H1 (cell line): ENCODE measurements at regions not wholly inside any gene's neighbourhood (a gene's known extent, or its start where the extent isn't known, plus 50 kb on each side); places are given as distances from the start of the nearest gene placed in this dataset.

Experiments used
- CTCF ChIA-PET: fragments of 300-600 bp; sonication (Branson Sonifier 250); formaldehyde crosslinking; loops from one replicate; lab custom pipeline; 2021; ENCODE audit not compliant: partially characterized antibody; lab: Charles Lee
- POLR2A ChIA-PET: fragments of 300-600 bp; sonication (Branson Sonifier 250); formaldehyde crosslinking; loops from one replicate; lab custom pipeline; 2021; ENCODE audit warnings: inconsistent platforms; ENCODE audit not compliant: partially characterized antibody; lab: Charles Lee
- DNase-seq, 2 experiments: peaks; one replicate each; pipeline versions ENCODE4 v3.0.0 to v3.0.0-alpha.2; 2010 to 2022; ENCODE audit warnings: low spot score in 2 of 2, low read depth in 1 of 2, mixed read lengths in 1 of 2
- FAIRE-seq: peaks from 2 replicates; lab custom pipeline; 2011; peaks lifted over from hg19 to GRCh38; lab: Jason Lieb, UNC
- H2AFZ ChIP-seq: 2 replicates; pipeline ENCODE4 v1.8.1; 2012; ENCODE audit warnings: low read length, inconsistent platforms
- H2AK5ac ChIP-seq: 2 replicates; pipeline ENCODE4 v1.6.1; 2013; ENCODE audit warnings: low read depth, low read length
- H2BK120ac ChIP-seq: replicated peaks from 2 replicates; pipeline ENCODE3; 2013; ENCODE audit warnings: low read depth, low read length, inconsistent platforms
- H2BK12ac ChIP-seq: 2 replicates; pipeline ENCODE4 v1.6.1; 2013; ENCODE audit warnings: low read depth, low read length
- H2BK15ac ChIP-seq: 2 replicates; pipeline ENCODE4 v1.6.1; 2013; ENCODE audit warnings: low read length
- H2BK20ac ChIP-seq: 2 replicates; pipeline ENCODE4 v1.6.1; 2013; ENCODE audit warnings: low read length
- H2BK5ac ChIP-seq: 2 replicates; pipeline ENCODE4 v1.6.1; 2013; ENCODE audit warnings: low read depth, low read length
- H3K14ac ChIP-seq: 2 replicates; pipeline ENCODE4 v1.6.1; 2013; ENCODE audit warnings: inconsistent platforms; ENCODE audit not compliant: insufficient read length
- H3K18ac ChIP-seq: 2 replicates; pipeline ENCODE4 v1.6.1; 2013; ENCODE audit warnings: low read length; ENCODE audit errors: extremely low read depth
- H3K23ac ChIP-seq: 2 replicates; pipeline ENCODE4 v1.6.1; 2013; ENCODE audit warnings: inconsistent platforms; ENCODE audit not compliant: insufficient read length
- H3K23me2 ChIP-seq: 2 replicates; pipeline ENCODE4 v1.6.1; 2013; ENCODE audit warnings: low read depth, low read length
- H3K27ac ChIP-seq: 2 replicates; pipeline ENCODE4 v1.6.1; 2011; ENCODE audit warnings: low read depth, low read length, inconsistent platforms
- H3K27me3 ChIP-seq, 4 experiments: replicated peaks in 1 of 4; 1 replicate in 1 of 4; 2 replicates in 3 of 4; pipeline versions ENCODE4 v1.6.1 to v1.8.1; 2011 to 2013; ENCODE audit warnings: low read length in 3 of 4, mild to moderate bottlenecking in 3 of 4, inconsistent platforms in 2 of 4, mixed read lengths in 2 of 4, moderate library complexity in 1 of 4; ENCODE audit not compliant: control insufficient read depth in 3 of 4, insufficient read depth in 3 of 4; ENCODE audit errors: extremely low read depth in 1 of 4
- H3K36me3 ChIP-seq, 4 experiments: 2 replicates each; pipeline versions ENCODE4 v1.6.1 to v1.8.1; 2011 to 2013; ENCODE audit warnings: mild to moderate bottlenecking in 4 of 4, low read length in 3 of 4, moderate library complexity in 2 of 4, control low read depth in 1 of 4, inconsistent platforms in 1 of 4; ENCODE audit not compliant: insufficient read depth in 4 of 4, control insufficient read depth in 2 of 4
- H3K4ac ChIP-seq: replicated peaks from 2 replicates; pipeline ENCODE3; 2013; ENCODE audit warnings: low read length, low read depth, mixed read lengths, inconsistent platforms; ENCODE audit not compliant: insufficient read length
- H3K4me1 ChIP-seq, 4 experiments: replicated peaks in 1 of 4; 1 replicate in 1 of 4; 2 replicates in 3 of 4; pipeline versions ENCODE4 v1.6.1 to v1.8.1; 2011 to 2013; ENCODE audit warnings: low read length in 3 of 4, inconsistent platforms in 2 of 4, mixed read lengths in 1 of 4; ENCODE audit not compliant: insufficient read depth in 4 of 4, control insufficient read depth in 3 of 4
- H3K4me2 ChIP-seq, 2 experiments: 2 replicates each; pipeline versions ENCODE4 v1.6.1 to v1.8.1; 2011 to 2013; ENCODE audit warnings: low read depth in 2 of 2, low read length in 2 of 2, control low read depth in 1 of 2, inconsistent platforms in 1 of 2, mild to moderate bottlenecking in 1 of 2; ENCODE audit not compliant: insufficient read depth in 1 of 2
- H3K4me3 ChIP-seq, 4 experiments: fragments of 200-600, 300-600 bp in 1 of 4; sonication (generic), shearing (Covaris generic), sonication (Bioruptor Twin) in 1 of 4; 2 replicates each; pipeline versions ENCODE4 v1.5.1 to v1.8.1; 2011 to 2016; ENCODE audit warnings: low read length in 4 of 4, low read depth in 3 of 4, control low read depth in 2 of 4, inconsistent platforms in 2 of 4, mild to moderate bottlenecking in 2 of 4, mixed read lengths in 1 of 4, moderate library complexity in 1 of 4; ENCODE audit not compliant: insufficient read depth in 2 of 4; ENCODE audit errors: extremely low read depth in 1 of 4
- H3K56ac ChIP-seq: replicated peaks from 2 replicates; pipeline ENCODE3; 2013; ENCODE audit warnings: low read depth, mild to moderate bottlenecking, mixed read lengths, low read length, inconsistent platforms; ENCODE audit not compliant: insufficient read length
- H3K79me1 ChIP-seq: 2 replicates; pipeline ENCODE4 v1.6.1; 2013; ENCODE audit warnings: low read depth, low read length, control low read depth
- H3K79me2 ChIP-seq, 2 experiments: 2 replicates each; pipeline versions ENCODE4 v1.6.1 to v1.8.1; 2012 to 2013; ENCODE audit warnings: low read length in 2 of 2, mild to moderate bottlenecking in 2 of 2, inconsistent platforms in 1 of 2; ENCODE audit not compliant: insufficient read depth in 2 of 2, control insufficient read depth in 1 of 2
- H3K9ac ChIP-seq, 4 experiments: replicated peaks in 1 of 4; 1 replicate in 1 of 4; 2 replicates in 3 of 4; pipeline versions ENCODE4 v1.6.1 to v1.8.1; 2011 to 2013; ENCODE audit warnings: low read depth in 3 of 4, low read length in 3 of 4, control low read depth in 2 of 4, mild to moderate bottlenecking in 2 of 4, moderate library complexity in 2 of 4, inconsistent platforms in 1 of 4; ENCODE audit errors: extremely low read depth in 1 of 4
- H3K9me3 ChIP-seq, 2 experiments: 2 replicates each; pipeline versions ENCODE4 v1.6.1 to v1.8.1; 2012 to 2013; ENCODE audit warnings: mild to moderate bottlenecking in 2 of 2, moderate library complexity in 2 of 2, control low read depth in 1 of 2, inconsistent platforms in 1 of 2, low read depth in 1 of 2, low read length in 1 of 2, mixed read lengths in 1 of 2; ENCODE audit not compliant: insufficient read depth in 2 of 2
- H4K20me1 ChIP-seq, 2 experiments: replicated peaks in 1 of 2; 2 replicates each; pipeline versions ENCODE3 to v1.8.1; 2011 to 2013; ENCODE audit warnings: inconsistent platforms in 2 of 2, low read length in 2 of 2, mild to moderate bottlenecking in 1 of 2; ENCODE audit not compliant: insufficient read depth in 2 of 2, control insufficient read depth in 1 of 2
- H4K5ac ChIP-seq: 2 replicates; pipeline ENCODE4 v1.6.1; 2013; ENCODE audit warnings: low read length, low read depth, mixed read lengths, inconsistent platforms; ENCODE audit not compliant: insufficient read length
- H4K8ac ChIP-seq: 2 replicates; pipeline ENCODE4 v1.8.0; 2013; ENCODE audit warnings: mild to moderate bottlenecking, moderate library complexity, low read length, inconsistent platforms; ENCODE audit not compliant: insufficient read depth; ENCODE audit errors: extremely low read depth
- H4K91ac ChIP-seq: replicated peaks from 2 replicates; pipeline ENCODE3; 2013; ENCODE audit warnings: low read length, mixed read lengths, inconsistent platforms; ENCODE audit not compliant: insufficient read length
- BACH1 ChIP-seq: IDR thresholded peaks from 2 replicates; pipeline ENCODE4 v1.6.1; 2012; ENCODE audit warnings: low read length, improper control_type of control experiment
- CBX8 ChIP-seq: fragments of 300-800, 300-1000 bp; sonication (generic); IDR thresholded peaks from 2 replicates; pipeline ENCODE4 v1.7.1; 2016; ENCODE audit warnings: low read depth, low read length, borderline replicate concordance
- CTBP2 ChIP-seq: IDR thresholded peaks from 2 replicates; pipeline ENCODE4 v1.7.0; 2011; ENCODE audit warnings: borderline replicate concordance, mild to moderate bottlenecking, moderate library complexity, mixed read lengths, low read length; ENCODE audit not compliant: insufficient read depth, insufficient read length
- EGR1 ChIP-seq: IDR thresholded peaks from 2 replicates; pipeline ENCODE4 v1.6.1; 2011; ENCODE audit warnings: low read depth, low read length, borderline replicate concordance
- GTF2F1 ChIP-seq: IDR thresholded peaks from 2 replicates; pipeline ENCODE4 v1.6.1; 2012; ENCODE audit warnings: low read depth, low read length, improper control_type of control experiment, borderline replicate concordance
- NRF1 ChIP-seq: IDR thresholded peaks from 2 replicates; pipeline ENCODE4 v1.6.1; 2011; ENCODE audit warnings: mild to moderate bottlenecking, low read depth, low read length, improper control_type of control experiment
- RNF2 ChIP-seq: fragments of 200-900, 300-1000 bp; sonication (generic); IDR thresholded peaks from 2 replicates; pipeline ENCODE4 v1.7.1; 2016; ENCODE audit warnings: borderline replicate concordance, low read depth, mild to moderate bottlenecking, antibody characterized with exemption, low read length; ENCODE audit not compliant: poor library complexity, severe bottlenecking; ENCODE audit errors: missing control alignments
- SIX5 ChIP-seq: IDR thresholded peaks from 2 replicates; pipeline ENCODE4 v1.6.1; 2011; ENCODE audit warnings: mild to moderate bottlenecking, low read depth, low read length
- SP4 ChIP-seq: IDR thresholded peaks from 2 replicates; pipeline ENCODE4 v1.6.1; 2012; ENCODE audit warnings: low read length, inconsistent platforms
- TAF1 ChIP-seq: IDR thresholded peaks from 2 replicates; pipeline ENCODE4 v1.6.1; 2011; ENCODE audit warnings: mild to moderate bottlenecking, low read depth, low read length
- TCF12 ChIP-seq: IDR thresholded peaks from 2 replicates; pipeline ENCODE4 v1.6.1; 2011; ENCODE audit warnings: low read depth, mild to moderate bottlenecking, low read length
- YY1 ChIP-seq: IDR thresholded peaks from 2 replicates; pipeline ENCODE4 v1.6.1; 2011; ENCODE audit warnings: low read depth, mild to moderate bottlenecking, low read length
- WGBS, 2 experiments: shearing (Covaris generic) in 1 of 2; methylation state at CpG; one replicate each; pipeline versions ENCODE4 v1.1.6 to v1.1.7; 2013 to 2015; ENCODE audit warnings: low lambda C conversion rate in 2 of 2, mixed read lengths in 2 of 2, inconsistent platforms in 1 of 2, low coverage in 1 of 2, missing lambda C conversion rate in 1 of 2; ENCODE audit not compliant: insufficient replicate concordance in 2 of 2, insufficient coverage in 1 of 2, insufficient read length in 1 of 2; ENCODE audit errors: extremely low coverage in 1 of 2, missing lambda C conversion rate in 1 of 2; 5-methylcytosine and 5-hydroxymethylcytosine counted together
- TF ChIP-seq, protein P1 (sequence below): IDR thresholded peaks from 2 replicates; pipeline ENCODE4 v1.6.1; 2012; ENCODE audit warnings: inconsistent platforms

GRCh38 chr10:62648921-62649320 is 155.6 kb upstream of the ADO start:
- Histone ChIP-seq H3K36me3 (no peaks in the 10 kb centered on the region), H3K79me1 (no peaks in the 10 kb centered on the region), H4K5ac (no peak overlapping the region), H2BK120ac (no peak overlapping the region), H3K4ac (no peak overlapping the region), H2BK5ac (no peak overlapping the region), H4K8ac (no peak overlapping the region), H3K4me1 (no peaks in the 10 kb centered on the region), H3K23me2 (no peaks in the 10 kb centered on the region; the same call in 1 of the 2 replicates), H3K23ac (no peak overlapping the region), H3K9me3 (no peaks in the 10 kb centered on the region), H3K56ac (no peak overlapping the region), H4K20me1 (no peaks in the 10 kb centered on the region), H3K27me3 (no peaks in the 10 kb centered on the region), H3K79me2 (no peaks in the 10 kb centered on the region), H2AFZ (no peak overlapping the region), H2BK20ac (no peak overlapping the region), H3K4me2 (no peak overlapping the region), H2BK12ac (no peak overlapping the region), H4K91ac (no peak overlapping the region), H3K9ac (no peak overlapping the region), H3K4me3 (no peak overlapping the region), H3K18ac (no peak overlapping the region), H2BK15ac (no peak overlapping the region), H3K14ac (no peak overlapping the region), H2AK5ac (no peak overlapping the region), H3K27ac (no peak overlapping the region)
- TF ChIP-seq YY1: no peak
- TF ChIP-seq CBX8: no peak
- no peak for TF ChIP-seq TCF12
- TF ChIP-seq BACH1: no peak
- TF ChIP-seq EGR1: no peak
- no peak for TF ChIP-seq CTBP2
- TF ChIP-seq RNF2: no peak
- no peak for TF ChIP-seq NRF1
- no peak for TF ChIP-seq SP4
- no peak for TF ChIP-seq TAF1
- no peak for TF ChIP-seq SIX5
- TF ChIP-seq, protein P1, sequence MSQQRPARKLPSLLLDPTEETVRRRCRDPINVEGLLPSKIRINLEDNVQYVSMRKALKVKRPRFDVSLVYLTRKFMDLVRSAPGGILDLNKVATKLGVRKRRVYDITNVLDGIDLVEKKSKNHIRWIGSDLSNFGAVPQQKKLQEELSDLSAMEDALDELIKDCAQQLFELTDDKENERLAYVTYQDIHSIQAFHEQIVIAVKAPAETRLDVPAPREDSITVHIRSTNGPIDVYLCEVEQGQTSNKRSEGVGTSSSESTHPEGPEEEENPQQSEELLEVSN: no peak
- TF ChIP-seq GTF2F1: no peak
- WGBS, 2 experiments: 0% methylated on average over 1 of the region's 1 CpG; no CpG with 5 or more reads in 1 of the 2 experiments
- FAIRE-seq (no peak), DNase-seq (no peak)
- ChIA-PET POLR2A (no interaction called here), CTCF (interaction anchor here (1.4 to 1.7 kb wide), 2 partner anchors 37 to 41 kb away, joined by 3 read pairs; no protein-coding TSS in a partner anchor)
